ENCODE measurements at regions not wholly inside any gene's neighbourhood (a gene's known extent, or its start where the extent isn't known, plus 50 kb on each side); places are given as distances from the start of the nearest gene placed in this dataset.
"Not testable (repeated sequence)": the region's sequence is repeated elsewhere in the genome, so short reads cannot be mapped to it uniquely, and the experiment has no call there.

DNA sequence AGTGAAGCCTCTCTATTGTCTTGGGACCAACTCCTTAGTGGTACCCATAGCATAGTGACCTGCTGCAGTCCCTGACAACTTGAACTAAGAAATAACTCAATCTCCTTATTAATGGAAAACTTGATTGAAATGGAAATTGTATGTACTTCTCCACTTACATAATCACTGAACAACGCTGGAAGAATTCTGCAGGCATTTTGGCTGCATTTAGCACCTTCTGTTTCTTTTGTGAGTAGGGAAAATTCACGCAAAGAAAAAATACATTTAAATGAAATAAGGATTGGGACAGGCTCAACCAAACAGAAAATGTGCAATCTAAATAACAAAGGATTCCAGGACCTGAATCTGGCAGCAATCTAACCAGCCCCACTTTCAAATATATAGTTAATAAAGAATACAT, 126.9 kb upstream of the GHITM start:
- Histone ChIP-seq H2AFZ (no peak overlapping the region), H3K9ac (no peak overlapping the region), H3K4me1 (no peaks in the 10 kb centered on the region), H3K4me2 (ENCODE audit: low read length) (no peak overlapping the region), H3K79me2 (no peaks in the 10 kb centered on the region), H3K4me3 (ENCODE audit: low read depth, low read length) (no peak overlapping the region), H3K36me3 (ENCODE audit: control insufficient read depth, insufficient read depth, low read length) (no peaks in the 10 kb centered on the region), H3K27ac (no peak overlapping the region), H3K9me3 (ENCODE audit: control insufficient read depth, low read length) (no peaks in the 10 kb centered on the region), H3K27me3 (ENCODE audit: control insufficient read depth, insufficient read depth, low read length) (no peaks in the 10 kb centered on the region)
- TF ChIP-seq CTCF (IDR thresholded peaks at IDR 0.05), result no peak

DNA sequence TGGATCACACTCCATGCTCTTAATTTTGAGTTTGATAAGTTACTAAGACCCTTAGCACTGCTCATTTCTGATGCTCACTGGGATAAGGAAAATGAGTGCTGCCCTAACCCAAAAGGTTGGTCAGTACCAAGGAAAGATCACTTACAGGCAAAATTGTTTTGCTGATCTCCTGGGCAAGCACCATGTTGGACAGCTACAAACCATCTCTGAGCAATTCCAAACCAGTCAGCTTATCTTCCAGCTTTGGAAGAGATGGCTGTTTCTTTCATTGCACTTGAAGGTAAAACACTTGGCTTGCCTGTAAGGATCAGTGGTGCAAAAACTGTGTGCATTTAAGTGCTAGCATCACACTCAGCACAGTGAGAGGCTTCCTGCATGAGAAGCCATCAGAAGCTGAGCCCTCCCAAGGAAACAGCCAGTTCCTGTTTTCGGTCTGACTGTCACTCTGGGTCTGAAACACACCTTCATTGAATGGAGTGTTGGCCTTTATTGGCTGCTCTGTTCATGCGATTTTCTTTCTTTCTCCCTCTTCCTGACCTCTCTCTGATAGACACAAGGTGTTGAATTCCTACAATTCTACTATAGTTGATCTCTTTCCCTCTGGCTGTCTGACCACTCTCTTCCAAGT, 126.4 kb upstream of the GHITM start:
- no peak overlapping the region for H3K4me3 ChIP-seq (ENCODE audit: low read depth, low read length)
- H3K27me3 ChIP-seq (ENCODE audit: control insufficient read depth, insufficient read depth, low read length), result no peaks in the 10 kb centered on the region
- H3K79me2 ChIP-seq, result no peaks in the 10 kb centered on the region
- H3K4me1 ChIP-seq, result no peaks in the 10 kb centered on the region
- no peak overlapping the region for H3K27ac ChIP-seq
- no peak overlapping the region for H3K9ac ChIP-seq
- H3K36me3 ChIP-seq (ENCODE audit: control insufficient read depth, insufficient read depth, low read length), result no peaks in the 10 kb centered on the region
- TF ChIP-seq CTCF (IDR thresholded peaks at IDR 0.05), result no peak
- no peak overlapping the region for H3K4me2 ChIP-seq (ENCODE audit: low read length)
- no peak overlapping the region for H2AFZ ChIP-seq
- no peaks in the 10 kb centered on the region for H3K9me3 ChIP-seq (ENCODE audit: control insufficient read depth, low read length)

DNA sequence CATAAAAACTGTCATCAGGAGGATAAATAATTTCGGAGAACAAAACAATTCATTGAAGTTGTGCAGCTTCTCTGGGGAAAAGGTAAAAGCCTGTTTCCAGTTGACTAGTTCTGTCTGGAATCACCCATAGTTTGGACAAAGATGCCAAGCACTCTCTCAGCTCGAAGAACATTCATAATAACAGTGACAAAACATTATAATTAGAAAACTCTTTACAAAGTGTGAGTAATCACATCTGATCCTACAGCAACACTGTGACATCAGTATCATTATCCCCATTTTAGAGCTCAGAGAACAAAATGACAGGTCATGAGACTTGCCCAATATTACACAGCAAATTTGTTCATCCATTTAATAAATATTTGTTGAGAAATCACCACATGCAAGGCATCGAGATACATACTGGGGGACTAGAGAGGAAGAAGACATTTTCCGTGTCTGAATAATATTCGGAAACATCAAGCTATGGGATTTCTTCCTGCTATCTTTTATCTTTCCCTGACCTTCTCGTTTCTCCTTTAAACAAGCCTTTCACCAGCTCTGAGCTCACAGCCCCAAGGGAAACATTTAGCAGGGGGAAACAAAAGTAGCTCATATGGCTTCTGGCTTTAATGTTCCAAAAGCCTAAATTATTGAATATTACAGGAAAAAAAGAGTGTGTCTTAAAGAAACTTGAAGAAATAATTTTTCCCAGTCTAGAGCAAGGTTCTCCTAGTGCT, 123.3 kb upstream of the GHITM start:
- H3K36me3 ChIP-seq (ENCODE audit: control insufficient read depth, insufficient read depth, low read length), result no peaks in the 10 kb centered on the region
- no peaks in the 10 kb centered on the region for H3K4me1 ChIP-seq
- H3K9me3 ChIP-seq (ENCODE audit: control insufficient read depth, low read length), result no peaks in the 10 kb centered on the region
- H3K79me2 ChIP-seq, result no peaks in the 10 kb centered on the region
- no peak overlapping the region for H3K4me2 ChIP-seq (ENCODE audit: low read length)
- no peak overlapping the region for H3K4me3 ChIP-seq (ENCODE audit: low read depth, low read length)
- H2AFZ ChIP-seq, result no peak overlapping the region
- no peak overlapping the region for H3K27ac ChIP-seq
- no peak overlapping the region for H3K9ac ChIP-seq
- H3K27me3 ChIP-seq (ENCODE audit: control insufficient read depth, insufficient read depth, low read length), result no peaks in the 10 kb centered on the region
- no peak for TF ChIP-seq CTCF (IDR thresholded peaks at IDR 0.05)

GRCh38 chr10:84018826-84019225, 120.5 kb upstream of the GHITM start:
- Histone ChIP-seq H2AFZ (no peak overlapping the region), H3K4me2 (ENCODE audit: low read length) (no peak overlapping the region), H3K4me3 (ENCODE audit: low read depth, low read length) (no peak overlapping the region), H3K9ac (no peak overlapping the region), H3K9me3 (ENCODE audit: control insufficient read depth, low read length) (no peaks in the 10 kb centered on the region), H3K27me3 (ENCODE audit: control insufficient read depth, insufficient read depth, low read length) (no peaks in the 10 kb centered on the region), H3K36me3 (ENCODE audit: control insufficient read depth, insufficient read depth, low read length) (no peaks in the 10 kb centered on the region), H3K79me2 (no peaks in the 10 kb centered on the region), H3K4me1 (no peaks in the 10 kb centered on the region), H3K27ac (no peak overlapping the region)
- no peak for TF ChIP-seq CTCF (IDR thresholded peaks at IDR 0.05)

DNA sequence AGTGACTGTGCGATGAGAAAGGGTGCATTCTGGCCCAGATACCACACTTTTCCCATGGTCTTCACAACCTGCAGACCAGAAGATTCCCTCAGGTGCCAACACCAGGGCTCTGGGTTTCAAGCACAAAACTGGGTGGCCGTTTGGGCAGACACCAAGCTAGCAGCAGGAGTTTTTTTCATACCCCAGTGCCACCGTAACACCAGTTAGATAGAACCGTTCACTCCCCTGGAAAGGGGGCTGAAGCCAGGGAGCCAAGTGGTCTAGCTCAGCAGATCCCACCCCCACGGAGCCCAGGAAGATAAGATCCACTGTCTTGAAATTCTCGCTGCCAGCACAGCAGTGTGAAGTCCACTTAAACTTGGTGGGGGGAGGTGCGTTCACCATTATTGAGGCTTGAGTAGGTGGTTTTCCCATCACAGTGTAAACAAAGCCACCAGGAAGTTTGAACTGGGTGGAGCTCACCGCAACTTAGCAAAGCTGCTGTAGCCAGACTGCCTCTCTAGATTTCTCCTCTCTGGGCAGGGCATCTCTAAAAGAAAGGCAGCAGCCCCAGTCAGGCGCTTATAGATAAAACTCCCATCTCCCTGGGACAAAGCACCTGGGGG, 119.4 kb upstream of the GHITM start:
- H3K9me3 ChIP-seq (ENCODE audit: control insufficient read depth, low read length), result not testable (repeated sequence)

More for the DNA sequence above, 119.4 kb upstream of the GHITM start:
- not testable (repeated sequence) for H3K4me2 ChIP-seq (ENCODE audit: low read length); H3K79me2 ChIP-seq; H3K4me3 ChIP-seq (ENCODE audit: low read depth, low read length); H3K4me1 ChIP-seq; H3K27ac ChIP-seq; H3K36me3 ChIP-seq (ENCODE audit: control insufficient read depth, insufficient read depth, low read length); H3K27me3 ChIP-seq (ENCODE audit: control insufficient read depth, insufficient read depth, low read length); H3K9ac ChIP-seq; H2AFZ ChIP-seq

Measured in parathyroid adenoma (tissue), 2 donors.